H9 (cell line): ENCODE measurements at regions not wholly inside any gene's neighbourhood (a gene's known extent, or its start where the extent isn't known, plus 50 kb on each side); places are given as distances from the start of the nearest gene placed in this dataset.

Source experiments
- DNase-seq: peaks from one replicate; pipeline ENCODE4 v3.0.0-alpha.2; 2017
- H2AFZ ChIP-seq: one replicate; pipeline ENCODE4 v1.6.1; 2013; ENCODE audit warnings: mild to moderate bottlenecking, low read length, control low read depth, moderate library complexity
- H2AK5ac ChIP-seq: 2 replicates; pipeline ENCODE4 v1.6.1; 2013; ENCODE audit warnings: low read length, control low read depth, mixed read lengths; ENCODE audit not compliant: insufficient read length
- H2BK120ac ChIP-seq: one replicate; pipeline ENCODE4 v1.6.1; 2013; ENCODE audit warnings: low read depth, mild to moderate bottlenecking, low read length, control low read depth, inconsistent platforms; ENCODE audit not compliant: poor library complexity, severe bottlenecking
- H2BK12ac ChIP-seq: 2 replicates; pipeline ENCODE4 v1.6.1; 2013; ENCODE audit warnings: low read length, control low read depth, mixed read lengths, low read depth; ENCODE audit not compliant: insufficient read length
- H2BK15ac ChIP-seq: 2 replicates; pipeline ENCODE4 v1.6.1; 2013; ENCODE audit warnings: low read depth, low read length, control low read depth
- H2BK20ac ChIP-seq: one replicate; pipeline ENCODE4 v1.6.1; 2013; ENCODE audit warnings: low read depth, mild to moderate bottlenecking, low read length, control low read depth, inconsistent platforms; ENCODE audit not compliant: poor library complexity, severe bottlenecking
- H2BK5ac ChIP-seq: 2 replicates; pipeline ENCODE4 v1.6.1; 2013; ENCODE audit warnings: low read length, control low read depth, mixed read lengths; ENCODE audit not compliant: insufficient read length
- H3K14ac ChIP-seq: 2 replicates; pipeline ENCODE4 v1.6.1; 2013; ENCODE audit warnings: low read length, control low read depth; ENCODE audit not compliant: insufficient read depth
- H3K18ac ChIP-seq: 2 replicates; pipeline ENCODE4 v1.6.1; 2013; ENCODE audit warnings: low read depth, mild to moderate bottlenecking, mixed read lengths, low read length, control low read depth; ENCODE audit not compliant: insufficient read length
- H3K23ac ChIP-seq: 2 replicates; pipeline ENCODE4 v1.6.1; 2013; ENCODE audit warnings: low read length, control low read depth, mixed read lengths, low read depth; ENCODE audit not compliant: insufficient read length
- H3K23me2 ChIP-seq: 2 replicates; pipeline ENCODE4 v1.6.1; 2013; ENCODE audit warnings: low read depth, mild to moderate bottlenecking, mixed read lengths, low read length, control low read depth; ENCODE audit not compliant: insufficient read length, poor library complexity, severe bottlenecking
- H3K27ac ChIP-seq: 2 replicates; pipeline ENCODE4 v1.5.1; 2013; ENCODE audit warnings: low read length, control low read depth, mixed read lengths, low read depth; ENCODE audit not compliant: insufficient read length
- H3K27me3 ChIP-seq: 2 replicates; pipeline ENCODE4 v1.6.1; 2013; ENCODE audit warnings: low read length, control low read depth, inconsistent platforms; ENCODE audit not compliant: insufficient read depth
- H3K4ac ChIP-seq: 2 replicates; pipeline ENCODE4 v1.6.1; 2013; ENCODE audit warnings: low read depth, mild to moderate bottlenecking, control low read depth, inconsistent platforms, low read length, moderate library complexity
- H3K4me1 ChIP-seq: 2 replicates; pipeline ENCODE4 v1.6.1; 2013; ENCODE audit warnings: low read length, control low read depth, inconsistent platforms; ENCODE audit not compliant: insufficient read depth
- H3K4me2 ChIP-seq: 2 replicates; pipeline ENCODE4 v1.6.1; 2013; ENCODE audit warnings: low read length, control low read depth, mixed read lengths; ENCODE audit not compliant: insufficient read length, insufficient read depth
- H3K56ac ChIP-seq: 2 replicates; pipeline ENCODE4 v1.6.1; 2013; ENCODE audit warnings: low read depth, mild to moderate bottlenecking, mixed read lengths, low read length, control low read depth; ENCODE audit not compliant: insufficient read length
- H3K79me1 ChIP-seq: 2 replicates; pipeline ENCODE4 v1.6.1; 2013; ENCODE audit warnings: low read depth, mild to moderate bottlenecking, moderate library complexity, low read length, control low read depth, inconsistent platforms; ENCODE audit not compliant: insufficient read depth, poor library complexity, severe bottlenecking
- H3K79me2 ChIP-seq: 2 replicates; pipeline ENCODE4 v1.6.1; 2013; ENCODE audit warnings: low read length, control low read depth, inconsistent platforms; ENCODE audit not compliant: insufficient read depth
- H3K9ac ChIP-seq: 2 replicates; pipeline ENCODE4 v1.6.1; 2013; ENCODE audit warnings: low read length, control low read depth, mixed read lengths; ENCODE audit not compliant: insufficient read length; ENCODE audit errors: extremely low read depth
- H3K9me3 ChIP-seq: one replicate; pipeline ENCODE4 v1.6.1; 2013; ENCODE audit warnings: low read depth, low read length, inconsistent platforms; ENCODE audit not compliant: control insufficient read depth
- H3T11ph ChIP-seq: one replicate; pipeline ENCODE4 v1.6.1; 2013; ENCODE audit warnings: mild to moderate bottlenecking, low read length, control low read depth, inconsistent platforms
- H4K20me1 ChIP-seq: one replicate; pipeline ENCODE4 v1.6.1; 2013; ENCODE audit not compliant: control insufficient read depth, insufficient read length, insufficient read depth
- H4K5ac ChIP-seq: 2 replicates; pipeline ENCODE4 v1.6.1; 2013; ENCODE audit warnings: low read depth, mild to moderate bottlenecking, mixed read lengths, low read length, control low read depth; ENCODE audit not compliant: insufficient read length
- H4K8ac ChIP-seq: replicated peaks from 2 replicates; pipeline ENCODE4 v1.6.1; 2013; ENCODE audit warnings: low read length, control low read depth, mixed read lengths, low read depth; ENCODE audit not compliant: insufficient read length
- H4K91ac ChIP-seq: 2 replicates; pipeline ENCODE4 v1.6.1; 2013; ENCODE audit warnings: low read depth, mild to moderate bottlenecking, moderate library complexity, mixed read lengths, low read length, control low read depth; ENCODE audit not compliant: insufficient read length
- H3K27ac Mint-ChIP-seq, 3 experiments: 2 replicates in 2 of 3; 3 replicates in 1 of 3; pipeline ENCODE4 v1.8.0; 2020 to 2021; ENCODE audit warnings: mixed read lengths in 3 of 3, mild to moderate bottlenecking in 1 of 3, moderate library complexity in 1 of 3
- H3K27me3 Mint-ChIP-seq: 2 replicates; pipeline ENCODE4 v1.8.0; 2021; ENCODE audit warnings: low read depth, mild to moderate bottlenecking, moderate library complexity, mixed read lengths
- H3K36me3 Mint-ChIP-seq, 3 experiments: 2 replicates in 2 of 3; 3 replicates in 1 of 3; pipeline ENCODE4 v1.8.0; 2020 to 2021; ENCODE audit warnings: low read depth in 3 of 3, mixed read lengths in 3 of 3; ENCODE audit not compliant: insufficient read depth in 1 of 3
- H3K4me1 Mint-ChIP-seq, 2 experiments: 2 replicates each; pipeline ENCODE4 v1.8.0; 2020; ENCODE audit warnings: mixed read lengths in 2 of 2
- H3K4me3 Mint-ChIP-seq, 2 experiments: 2 replicates in 1 of 2; 3 replicates in 1 of 2; pipeline ENCODE4 v1.8.0; 2020 to 2021; ENCODE audit warnings: mild to moderate bottlenecking in 2 of 2, mixed read lengths in 2 of 2, moderate library complexity in 1 of 2
- H3K9me3 Mint-ChIP-seq, 2 experiments: 2 replicates in 1 of 2; 3 replicates in 1 of 2; pipeline ENCODE4 v1.8.0; 2020; ENCODE audit warnings: mild to moderate bottlenecking in 2 of 2, mixed read lengths in 2 of 2, moderate library complexity in 1 of 2
- WGBS: extraction: QIAGEN DNeasy Blood & Tissue Kit; methylation state at CpG from one replicate; pipeline ENCODE4 v1.1.7; 2013; ENCODE audit warnings: missing lambda C conversion rate, low lambda C conversion rate, mixed read lengths; ENCODE audit not compliant: insufficient read length; ENCODE audit errors: extremely low coverage; 5-methylcytosine and 5-hydroxymethylcytosine counted together
- TF ChIP-seq, protein P1 (sequence below): fragments of 200-600 bp; sonication (generic); conservative IDR thresholded peaks from 3 replicates; pipeline ENCODE4 v1.8.0; 2021; ENCODE audit warnings: antibody characterized with exemption, mild to moderate bottlenecking

DNA sequence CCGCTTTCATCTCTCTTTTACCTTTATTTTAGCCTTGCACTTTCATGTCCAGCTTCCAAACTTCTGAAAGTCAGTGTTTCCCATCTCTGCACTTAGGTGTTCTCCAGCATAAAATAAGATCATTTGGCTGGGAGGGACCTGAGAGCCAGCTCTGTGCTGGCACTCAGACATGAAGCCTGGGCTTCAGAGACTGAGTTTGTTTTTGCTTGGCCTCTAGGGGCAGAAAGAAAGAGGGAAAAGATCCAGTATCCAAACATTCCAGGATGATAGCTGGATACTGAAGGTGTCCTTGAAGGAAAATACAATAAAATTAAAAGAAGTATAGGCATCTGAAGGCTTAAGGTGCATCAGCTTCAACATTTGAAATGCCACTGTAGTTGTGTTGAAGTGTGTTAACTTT lies 202.4 kb upstream of the ZIC3 start:
- no peaks in the 10 kb centered on the region for H4K20me1 ChIP-seq
- H3K18ac ChIP-seq = no peak overlapping the region
- no peak overlapping the region for H2AK5ac ChIP-seq
- no peak overlapping the region for H2BK120ac ChIP-seq
- no peak overlapping the region for H4K8ac ChIP-seq
- H3K56ac ChIP-seq = no peak overlapping the region
- no peak overlapping the region for H2BK15ac ChIP-seq
- no peak for DNase-seq
- H3K4me3 Mint-ChIP-seq = no peak overlapping the region
- no peak overlapping the region for H2AFZ ChIP-seq
- no CpG with 5 or more reads among the region's 1 CpG for WGBS
- H3K79me2 ChIP-seq = no peaks in the 10 kb centered on the region; the same call in 1 of the 2 replicates
- no peak overlapping the region for H3K4me2 ChIP-seq
- H3K27me3 ChIP-seq = no peaks in the 10 kb centered on the region
- no peak overlapping the region for H3K9ac ChIP-seq
- H3K9me3 ChIP-seq = no peaks in the 10 kb centered on the region
- no peak overlapping the region for H3K27ac Mint-ChIP-seq
- H3K4me1 ChIP-seq = no peaks in the 10 kb centered on the region
- H3K4ac ChIP-seq = no peak overlapping the region
- no peaks in the 10 kb centered on the region for H3K4me1 Mint-ChIP-seq
- no peak overlapping the region for H2BK5ac ChIP-seq
- no peak overlapping the region for H2BK20ac ChIP-seq
- H3K27me3 Mint-ChIP-seq = no peaks in the 10 kb centered on the region; the same call in 1 of the 2 replicates
- H2BK12ac ChIP-seq = no peak overlapping the region
- no peak overlapping the region for H3T11ph ChIP-seq
- TF ChIP-seq, protein P1, sequence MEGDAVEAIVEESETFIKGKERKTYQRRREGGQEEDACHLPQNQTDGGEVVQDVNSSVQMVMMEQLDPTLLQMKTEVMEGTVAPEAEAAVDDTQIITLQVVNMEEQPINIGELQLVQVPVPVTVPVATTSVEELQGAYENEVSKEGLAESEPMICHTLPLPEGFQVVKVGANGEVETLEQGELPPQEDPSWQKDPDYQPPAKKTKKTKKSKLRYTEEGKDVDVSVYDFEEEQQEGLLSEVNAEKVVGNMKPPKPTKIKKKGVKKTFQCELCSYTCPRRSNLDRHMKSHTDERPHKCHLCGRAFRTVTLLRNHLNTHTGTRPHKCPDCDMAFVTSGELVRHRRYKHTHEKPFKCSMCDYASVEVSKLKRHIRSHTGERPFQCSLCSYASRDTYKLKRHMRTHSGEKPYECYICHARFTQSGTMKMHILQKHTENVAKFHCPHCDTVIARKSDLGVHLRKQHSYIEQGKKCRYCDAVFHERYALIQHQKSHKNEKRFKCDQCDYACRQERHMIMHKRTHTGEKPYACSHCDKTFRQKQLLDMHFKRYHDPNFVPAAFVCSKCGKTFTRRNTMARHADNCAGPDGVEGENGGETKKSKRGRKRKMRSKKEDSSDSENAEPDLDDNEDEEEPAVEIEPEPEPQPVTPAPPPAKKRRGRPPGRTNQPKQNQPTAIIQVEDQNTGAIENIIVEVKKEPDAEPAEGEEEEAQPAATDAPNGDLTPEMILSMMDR = no peak; the same call in 2 of the 3 replicates
- peaks cover 0 to 44% of the 10 kb centered on the region in 2 experiments; a peak in 2 of 5 replicates for H3K9me3 Mint-ChIP-seq
- H3K79me1 ChIP-seq = no peaks in the 10 kb centered on the region
- no peak overlapping the region for H3K14ac ChIP-seq
- H3K36me3 Mint-ChIP-seq = no peaks in the 10 kb centered on the region
- H3K23me2 ChIP-seq = no peaks in the 10 kb centered on the region
- H4K91ac ChIP-seq = no peak overlapping the region
- no peak overlapping the region for H4K5ac ChIP-seq
- H3K27ac ChIP-seq = no peak overlapping the region
- no peak overlapping the region for H3K23ac ChIP-seq
